ENCODE measurements at regions not wholly inside any gene's neighbourhood (a gene's known extent, or its start where the extent isn't known, plus 50 kb on each side); places are given as distances from the start of the nearest gene placed in this dataset.

GRCh38 chr3:177370246-177370822, 173.1 kb upstream of the TBL1XR1 start:
- H4K20me1 ChIP-seq (ENCODE audit: insufficient read depth, low read length): no peaks in the 10 kb centered on the region
- no TSS peak for BruUV-seq (replicated peaks)
- no peaks in the 10 kb centered on the region for H3K27me3 ChIP-seq (ENCODE audit: control insufficient read depth in 1 of 2, insufficient read depth in 2 of 2, low read length in 2 of 2)
- no peak overlapping the region for H3K27ac ChIP-seq (ENCODE audit: extremely low read length, insufficient read depth, low read length)
- ChIA-PET CTCF (ENCODE audit: low intra/inter-chr PET ratio, low total read pairs) (no interaction called here), POLR2A (no interaction called here)
- in situ Hi-C loops (cut with HindIII; ENCODE audit: extremely low pct_ligation_motif_present, low pct_unique_long_range_greater_than_20kb): no loop called here
- no peaks in the 10 kb centered on the region for H3K4me1 ChIP-seq (ENCODE audit: insufficient read depth, low read length)
- no peaks in the 10 kb centered on the region for H3K9me3 ChIP-seq (ENCODE audit: low read length)
- TF ChIP-seq ZNF883 (CRISPR knock-in tag; IDR thresholded peaks at IDR 0.05; ENCODE audit: not compliant biosample characterization): no peak
- TF ChIP-seq CBX2 (IDR thresholded peaks at IDR 0.05; ENCODE audit: low read depth, low read length): no peak
- TF ChIP-seq CBX2 (CRISPR knock-in tag; IDR thresholded peaks at IDR 0.05; ENCODE audit: low read depth): no peak
- TF ChIP-seq GZF1 (CRISPR knock-in tag; IDR thresholded peaks at IDR 0.05): no peak
- TF ChIP-seq ATF2 (CRISPR knock-in tag; IDR thresholded peaks at IDR 0.05): no peak
- TF ChIP-seq NRL (CRISPR knock-in tag; IDR thresholded peaks at IDR 0.05; ENCODE audit: borderline replicate concordance): no peak
- TF ChIP-seq MAFK (conservative IDR thresholded peaks at IDR 0.05 in 1 of 2, IDR thresholded peaks at IDR 0.05 in 1 of 2; ENCODE audit: low read length in 2 of 2): no peak
- TF ChIP-seq SSRP1 (CRISPR knock-in tag; IDR thresholded peaks at IDR 0.05): no peak
- TF ChIP-seq ARNT2 (CRISPR knock-in tag; IDR thresholded peaks at IDR 0.05; ENCODE audit: low read depth): no peak
- no peak for TF ChIP-seq ZGPAT (CRISPR knock-in tag; IDR thresholded peaks at IDR 0.05)
- no peak for TF ChIP-seq ZNF18 (CRISPR knock-in tag; IDR thresholded peaks at IDR 0.05; ENCODE audit: insufficient replicate concordance)
- no peak overlapping the region for H3K4me2 ChIP-seq (ENCODE audit: low read depth, low read length)
- DNase-seq (ENCODE audit: low spot score): no peak
- intact Hi-C loops (cut with micrococcal nuclease; ENCODE audit: unreplicated experiment): no loop called here
- no peak overlapping the region for H3K4me3 ChIP-seq (replicated peaks in 1 of 3; ENCODE audit: insufficient read depth in 1 of 3, low read depth in 2 of 3, low read length in 3 of 3)
- FAIRE-seq: no peak
- H2AFZ ChIP-seq (ENCODE audit: low read length): no peak overlapping the region
- no peak overlapping the region for H3K9ac ChIP-seq (ENCODE audit: insufficient read depth, low read depth, low read length)
- no peaks in the 10 kb centered on the region for H3K79me2 ChIP-seq (ENCODE audit: insufficient read depth, low read length)
- ATAC-seq: no peak
- WGBS (ENCODE audit: low lambda C conversion rate): 1% methylated on average over 3 of the region's 3 CpGs
- H3K36me3 ChIP-seq (replicated peaks in 1 of 2; ENCODE audit: control insufficient read depth in 1 of 2, insufficient read depth in 2 of 2, low read length in 2 of 2): no peaks in the 10 kb centered on the region
